Activated T-cell treated with anti-CD3 and anti-CD28 coated beads for 24 hours (primary cell): ENCODE measurements at regions not wholly inside any gene's neighbourhood (a gene's known extent, or its start where the extent isn't known, plus 50 kb on each side); places are given as distances from the start of the nearest gene placed in this dataset.

Source experiments
- DNase-seq: peaks from one replicate; pipeline ENCODE4 v3.0.0-alpha.2; 2020; ENCODE audit warnings: low read depth

DNA sequence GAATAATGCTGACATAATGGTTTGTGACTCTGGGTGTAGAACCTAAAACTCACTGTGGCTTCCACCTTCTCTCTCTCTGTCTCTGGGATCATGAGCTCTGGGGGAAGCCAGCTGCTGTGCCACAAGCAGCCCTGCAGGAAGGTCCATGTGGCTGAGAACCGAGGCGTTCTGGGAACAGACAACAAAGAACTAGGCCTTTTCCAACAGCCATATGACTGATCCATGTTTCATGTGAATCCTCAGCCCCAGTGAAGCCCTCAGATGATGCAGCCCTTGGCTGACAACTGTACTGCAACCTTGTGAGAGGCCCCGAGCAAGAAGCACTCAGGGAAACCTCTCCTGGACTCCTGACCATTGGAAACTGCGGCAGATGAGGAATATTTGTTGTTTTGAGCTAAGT is 56.6 kb downstream of the HLA-G start:
- no peak for DNase-seq

DNA sequence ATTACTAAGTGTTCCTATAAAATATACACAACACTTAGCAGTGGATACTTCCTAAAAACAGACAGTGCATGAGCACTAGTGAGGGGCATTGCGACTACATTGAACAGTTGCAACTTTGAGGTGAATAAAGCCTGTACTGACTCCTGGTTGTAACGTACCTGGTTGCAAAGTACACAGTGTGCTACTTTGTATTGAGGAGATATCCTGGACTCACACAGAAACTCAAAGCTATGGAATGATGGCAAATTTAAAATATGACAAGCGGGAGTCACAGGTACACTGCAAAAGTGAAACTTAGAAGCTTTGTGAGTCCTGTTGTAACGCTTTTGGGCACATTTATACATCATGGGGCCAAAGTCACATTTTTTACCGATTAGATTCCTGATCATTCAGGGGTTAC is 55.6 kb upstream of the HLA-A start:
- no peak for DNase-seq

DNA sequence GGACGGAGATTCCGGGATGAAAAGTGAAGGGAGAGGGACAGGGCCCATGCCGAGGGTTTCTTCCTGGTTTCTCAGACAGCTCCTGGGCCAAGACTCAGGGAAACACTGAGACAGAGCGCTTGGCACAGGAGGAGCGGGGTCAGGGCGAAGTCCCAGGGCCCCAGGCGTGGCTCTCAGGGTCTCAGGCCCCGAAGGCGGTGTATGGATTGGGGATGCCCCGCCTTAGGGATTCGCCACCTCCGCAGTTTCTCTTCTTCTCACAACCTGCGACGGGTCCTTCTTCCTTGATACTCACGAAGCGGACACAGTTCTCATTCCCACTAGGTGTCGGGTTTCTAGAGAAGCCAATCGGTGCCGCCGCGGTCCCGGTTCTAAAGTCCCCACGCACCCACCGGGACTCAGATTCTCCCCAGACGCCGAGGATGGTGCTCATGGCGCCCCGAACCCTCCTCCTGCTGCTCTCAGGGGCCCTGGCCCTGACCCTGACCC is 55.0 kb upstream of the HLA-A start:
- DNase-seq, result no peak

DNA sequence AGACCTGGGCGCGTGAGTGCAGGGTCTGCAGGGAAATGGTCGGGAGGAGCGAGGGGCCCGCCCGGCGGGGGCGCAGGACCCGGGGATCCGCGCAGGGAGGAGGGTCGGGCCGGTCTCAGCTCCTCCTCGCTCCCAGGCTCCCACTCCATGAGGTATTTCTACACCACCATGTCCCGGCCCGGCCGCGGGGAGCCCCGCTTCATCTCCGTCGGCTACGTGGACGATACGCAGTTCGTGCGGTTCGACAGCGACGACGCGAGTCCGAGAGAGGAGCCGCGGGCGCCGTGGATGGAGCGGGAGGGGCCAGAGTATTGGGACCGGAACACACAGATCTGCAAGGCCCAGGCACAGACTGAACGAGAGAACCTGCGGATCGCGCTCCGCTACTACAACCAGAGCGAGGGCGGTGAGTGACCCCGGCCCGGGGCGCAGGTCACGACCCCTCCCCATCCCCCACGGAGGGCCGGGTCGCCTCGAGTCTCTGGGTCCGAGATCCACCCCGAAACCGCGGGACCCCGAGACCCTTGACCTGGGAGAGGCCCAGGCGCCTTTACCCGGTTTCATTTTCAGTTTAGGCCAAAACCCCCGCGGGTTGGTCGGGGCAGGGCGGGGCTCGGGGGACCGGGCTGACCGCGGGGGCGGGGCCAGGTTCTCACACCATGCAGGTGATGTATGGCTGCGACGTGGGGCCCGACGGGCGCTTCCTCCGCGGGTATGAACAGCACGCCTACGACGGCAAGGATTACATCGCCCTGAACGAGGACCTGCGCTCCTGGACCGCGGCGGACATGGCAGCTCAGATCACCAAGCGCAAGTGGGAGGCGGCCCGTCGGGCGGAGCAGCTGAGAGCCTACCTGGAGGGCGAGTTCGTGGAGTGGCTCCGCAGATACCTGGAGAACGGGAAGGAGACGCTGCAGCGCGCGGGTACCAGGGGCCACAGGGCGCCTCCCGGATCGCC is 54.2 kb upstream of the HLA-A start:
- peak; percentile 61 for DNase-seq
